HCT116 (cell line): ENCODE measurements at regions not wholly inside any gene's neighbourhood (a gene's known extent, or its start where the extent isn't known, plus 50 kb on each side); places are given as distances from the start of the nearest gene placed in this dataset.

Source experiments
- ATAC-seq: fragments of 200-7000 bp; cut with Tn5 transposase; 2 replicates; pipeline ENCODE4 v1.9.1; 2020; ENCODE audit warnings: mild to moderate bottlenecking, moderate library complexity
- BruUV-seq: library from RNA; stranded (reverse); fragments of 400-500 nt; replicated peaks from 2 replicates; lab custom pipeline; 2021; lab: Mats Ljungman, UMichigan
- CTCF ChIA-PET: fragments of 300-600 bp; sonication (Branson Sonifier 250); formaldehyde crosslinking; loops from one replicate; lab custom pipeline; 2021; ENCODE audit warnings: antibody characterized with exemption; lab: Charles Lee
- POLR2A ChIA-PET: fragments of 300-600, 350-600 bp; sonication (Branson Sonifier 250); formaldehyde crosslinking; loops from one replicate; lab custom pipeline; 2021; ENCODE audit warnings: antibody characterized with exemption; lab: Charles Lee
- RAD21 ChIA-PET, 2 experiments: fragments of 300-600 bp; sonication (Branson Sonifier 250); formaldehyde crosslinking; loops; one replicate each; lab custom pipeline; 2023; ENCODE audit warnings: low total read pairs in 2 of 2; ENCODE audit not compliant: uncharacterized antibody in 2 of 2, unreplicated experiment in 2 of 2, low non-redundant PET in 1 of 2; lab: Charles Lee
- DNase-seq: peaks from one replicate; pipeline ENCODE4 v3.0.0-alpha.2; 2010; ENCODE audit warnings: low read depth, low spot score
- H2AFZ ChIP-seq: fragments of 200-600 bp; shearing (Covaris generic), sonication (generic); 2 replicates; pipeline ENCODE4 v1.6.1; 2017; ENCODE audit warnings: low read depth, mixed run types, mixed read lengths, antibody characterized with exemption, low read length; ENCODE audit not compliant: poor library complexity, severe bottlenecking
- H3K27ac ChIP-seq: 2 replicates; pipeline ENCODE4 v1.5.1; 2012; ENCODE audit warnings: low read depth, low read length
- H3K27me3 ChIP-seq: fragments of 200-600 bp; sonication (generic); 2 replicates; pipeline ENCODE4 v1.6.1; 2016; ENCODE audit warnings: mixed run types, low read length, mixed read lengths; ENCODE audit not compliant: insufficient read depth
- H3K36me3 ChIP-seq, 2 experiments: fragments of 200-500 bp in 1 of 2; fragments of 200-600 bp in 1 of 2; sonication (Bioruptor generic) in 1 of 2; sonication (generic) in 1 of 2; 2 replicates each; pipeline versions ENCODE4 v1.5.1 to v1.6.1; 2014 to 2016; ENCODE audit warnings: low read length in 2 of 2, inconsistent platforms in 1 of 2, mixed read lengths in 1 of 2, mixed run types in 1 of 2; ENCODE audit not compliant: insufficient read depth in 2 of 2, control insufficient read depth in 1 of 2
- H3K4me1 ChIP-seq, 2 experiments: fragments of 200-600 bp in 1 of 2; sonication (generic) in 1 of 2; 2 replicates each; pipeline versions ENCODE4 v1.5.1 to v1.6.1; 2012 to 2017; ENCODE audit warnings: low read length in 2 of 2, inconsistent platforms in 1 of 2, mild to moderate bottlenecking in 1 of 2, mixed read lengths in 1 of 2, mixed run types in 1 of 2, moderate library complexity in 1 of 2; ENCODE audit not compliant: insufficient read depth in 2 of 2, control insufficient read depth in 1 of 2
- H3K4me2 ChIP-seq: fragments of 200-600 bp; sonication (generic); 2 replicates; pipeline ENCODE4 v1.6.1; 2017; ENCODE audit warnings: mixed run types, low read length, mixed read lengths
- H3K4me3 ChIP-seq, 2 experiments: fragments of 200-600 bp in 1 of 2; sonication (generic) in 1 of 2; replicated peaks in 1 of 2; 2 replicates each; pipeline ENCODE4 v1.5.1; 2011 to 2016; ENCODE audit warnings: low read length in 2 of 2, control low read depth in 1 of 2, low read depth in 1 of 2, mild to moderate bottlenecking in 1 of 2, mixed read lengths in 1 of 2, mixed run types in 1 of 2
- H3K79me2 ChIP-seq: fragments of 200-600 bp; sonication (generic); 2 replicates; pipeline ENCODE4 v1.6.1; 2017; ENCODE audit warnings: mild to moderate bottlenecking, mixed run types, low read length, moderate library complexity, mixed read lengths; ENCODE audit not compliant: insufficient read depth
- H3K9ac ChIP-seq: fragments of 200-600 bp; sonication (generic); 2 replicates; pipeline ENCODE4 v1.6.1; 2016; ENCODE audit warnings: low read length, mixed read lengths
- H3K9me2 ChIP-seq: fragments of 200-600 bp; sonication (generic), shearing (Covaris generic); 2 replicates; pipeline ENCODE4 v1.6.1; 2017; ENCODE audit warnings: mixed run types, mild to moderate bottlenecking, moderate library complexity; ENCODE audit not compliant: insufficient read depth
- H3K9me3 ChIP-seq, 2 experiments: fragments of 200-500 bp in 1 of 2; fragments of 200-600 bp in 1 of 2; sonication (Bioruptor generic) in 1 of 2; sonication (generic) in 1 of 2; 2 replicates each; pipeline ENCODE4 v1.6.1; 2014 to 2017; ENCODE audit warnings: low read length in 2 of 2, mixed read lengths in 2 of 2, inconsistent platforms in 1 of 2, low read depth in 1 of 2, mild to moderate bottlenecking in 1 of 2, mixed run types in 1 of 2, moderate library complexity in 1 of 2; ENCODE audit not compliant: control insufficient read depth in 1 of 2, insufficient read depth in 1 of 2
- H4K20me1 ChIP-seq: fragments of 200-600 bp; sonication (generic), shearing (Covaris generic); 2 replicates; pipeline ENCODE4 v1.6.1; 2017; ENCODE audit warnings: mixed run types, mild to moderate bottlenecking, moderate library complexity; ENCODE audit not compliant: insufficient read depth
- CEBPB ChIP-seq: IDR thresholded peaks from 2 replicates; pipeline ENCODE4 v1.6.1; 2012; ENCODE audit warnings: low read depth
- EZH2phosphoT487 ChIP-seq: fragments of 200-600 bp; IDR thresholded peaks from 2 replicates; pipeline ENCODE4 v1.6.1; 2018; ENCODE audit warnings: antibody characterized with exemption, borderline replicate concordance
- FOSL1 ChIP-seq: IDR thresholded peaks from 2 replicates; pipeline ENCODE4 v1.6.1; 2012; ENCODE audit warnings: low read depth
- JUND ChIP-seq: IDR thresholded peaks from 2 replicates; pipeline ENCODE4 v1.6.1; 2012
- POLR2AphosphoS5 ChIP-seq: IDR thresholded peaks from 2 replicates; pipeline ENCODE4 v1.6.1; 2011; ENCODE audit warnings: mild to moderate bottlenecking, low read depth, low read length, moderate library complexity
- SP1 ChIP-seq: IDR thresholded peaks from 2 replicates; pipeline ENCODE4 v1.6.1; 2012; ENCODE audit warnings: low read depth
- TCF7L2 ChIP-seq: IDR thresholded peaks from 2 replicates; pipeline ENCODE4 v1.7.0; 2011; ENCODE audit warnings: borderline replicate concordance, inconsistent platforms; ENCODE audit not compliant: insufficient read depth, insufficient read length; ENCODE audit errors: extremely low read depth
- intact Hi-C: fragments of 100-400 bp; cut with micrococcal nuclease; formaldehyde crosslinking; loops from 2 replicates; pipeline ENCODE4 v1.10.0; 2022
- TF ChIP-seq, protein P1 (sequence below), 3 experiments: fragments of 200-600 bp in 1 of 3; sonication (generic) in 1 of 3; IDR thresholded peaks in 2 of 3; conservative IDR thresholded peaks in 1 of 3; 2 replicates each; pipeline ENCODE4 v1.5.1; 2012 to 2017; ENCODE audit warnings: low read depth in 2 of 3, low read length in 2 of 3, antibody characterized with exemption in 1 of 3, borderline replicate concordance in 1 of 3, control low read depth in 1 of 3, mild to moderate bottlenecking in 1 of 3, mixed read lengths in 1 of 3, mixed run types in 1 of 3, moderate library complexity in 1 of 3; ENCODE audit not compliant: insufficient read depth in 1 of 3
- TF ChIP-seq, protein P2 (sequence below): IDR thresholded peaks from 2 replicates; pipeline ENCODE4 v1.6.1; 2011; ENCODE audit warnings: mild to moderate bottlenecking, low read length, moderate library complexity; ENCODE audit not compliant: insufficient replicate concordance; ENCODE audit errors: extremely low read depth
- TF ChIP-seq, protein P3 (sequence below): IDR thresholded peaks from 2 replicates; pipeline ENCODE4 v1.6.1; 2012

- Histone ChIP-seq H3K9ac (no peak overlapping the region), H4K20me1 (no peaks in the 10 kb centered on the region), H3K9me2 (no peaks in the 10 kb centered on the region), H3K27me3 (no peaks in the 10 kb centered on the region), H2AFZ (no peak overlapping the region), H3K4me3 (no peak overlapping the region), H3K36me3 (no peaks in the 10 kb centered on the region), H3K4me2 (no peak overlapping the region), H3K27ac (no peak overlapping the region)
- intact Hi-C loops, result no loop called here
- BruUV-seq, result no TSS peak
- ATAC-seq, result no peak
- TF ChIP-seq, protein P1, sequence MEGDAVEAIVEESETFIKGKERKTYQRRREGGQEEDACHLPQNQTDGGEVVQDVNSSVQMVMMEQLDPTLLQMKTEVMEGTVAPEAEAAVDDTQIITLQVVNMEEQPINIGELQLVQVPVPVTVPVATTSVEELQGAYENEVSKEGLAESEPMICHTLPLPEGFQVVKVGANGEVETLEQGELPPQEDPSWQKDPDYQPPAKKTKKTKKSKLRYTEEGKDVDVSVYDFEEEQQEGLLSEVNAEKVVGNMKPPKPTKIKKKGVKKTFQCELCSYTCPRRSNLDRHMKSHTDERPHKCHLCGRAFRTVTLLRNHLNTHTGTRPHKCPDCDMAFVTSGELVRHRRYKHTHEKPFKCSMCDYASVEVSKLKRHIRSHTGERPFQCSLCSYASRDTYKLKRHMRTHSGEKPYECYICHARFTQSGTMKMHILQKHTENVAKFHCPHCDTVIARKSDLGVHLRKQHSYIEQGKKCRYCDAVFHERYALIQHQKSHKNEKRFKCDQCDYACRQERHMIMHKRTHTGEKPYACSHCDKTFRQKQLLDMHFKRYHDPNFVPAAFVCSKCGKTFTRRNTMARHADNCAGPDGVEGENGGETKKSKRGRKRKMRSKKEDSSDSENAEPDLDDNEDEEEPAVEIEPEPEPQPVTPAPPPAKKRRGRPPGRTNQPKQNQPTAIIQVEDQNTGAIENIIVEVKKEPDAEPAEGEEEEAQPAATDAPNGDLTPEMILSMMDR (IDR thresholded peaks at IDR 0.05 in 2 of 3, conservative IDR thresholded peaks at IDR 0.05 in 1 of 3; ENCODE audit: borderline replicate concordance in 1 of 3, insufficient read depth in 1 of 3, low read depth in 2 of 3, low read length in 2 of 3), result no peak
- TF ChIP-seq CEBPB (no peak), POLR2AphosphoS5 (no peak), EZH2phosphoT487 (no peak), SP1 (no peak), FOSL1 (no peak), JUND (no peak), TCF7L2 (no peak)
- TF ChIP-seq, protein P2, sequence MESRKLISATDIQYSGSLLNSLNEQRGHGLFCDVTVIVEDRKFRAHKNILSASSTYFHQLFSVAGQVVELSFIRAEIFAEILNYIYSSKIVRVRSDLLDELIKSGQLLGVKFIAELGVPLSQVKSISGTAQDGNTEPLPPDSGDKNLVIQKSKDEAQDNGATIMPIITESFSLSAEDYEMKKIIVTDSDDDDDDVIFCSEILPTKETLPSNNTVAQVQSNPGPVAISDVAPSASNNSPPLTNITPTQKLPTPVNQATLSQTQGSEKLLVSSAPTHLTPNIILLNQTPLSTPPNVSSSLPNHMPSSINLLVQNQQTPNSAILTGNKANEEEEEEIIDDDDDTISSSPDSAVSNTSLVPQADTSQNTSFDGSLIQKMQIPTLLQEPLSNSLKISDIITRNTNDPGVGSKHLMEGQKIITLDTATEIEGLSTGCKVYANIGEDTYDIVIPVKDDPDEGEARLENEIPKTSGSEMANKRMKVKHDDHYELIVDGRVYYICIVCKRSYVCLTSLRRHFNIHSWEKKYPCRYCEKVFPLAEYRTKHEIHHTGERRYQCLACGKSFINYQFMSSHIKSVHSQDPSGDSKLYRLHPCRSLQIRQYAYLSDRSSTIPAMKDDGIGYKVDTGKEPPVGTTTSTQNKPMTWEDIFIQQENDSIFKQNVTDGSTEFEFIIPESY, result no peak
- TF ChIP-seq, protein P3, sequence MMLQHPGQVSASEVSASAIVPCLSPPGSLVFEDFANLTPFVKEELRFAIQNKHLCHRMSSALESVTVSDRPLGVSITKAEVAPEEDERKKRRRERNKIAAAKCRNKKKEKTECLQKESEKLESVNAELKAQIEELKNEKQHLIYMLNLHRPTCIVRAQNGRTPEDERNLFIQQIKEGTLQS, result no peak
- TF ChIP-seq, all 23 proteins: peak for 0
- CTCF ChIA-PET, result no interaction called here
- H3K79me2 ChIP-seq, result no peaks in the 10 kb centered on the region
- no peak for DNase-seq
- peaks cover 0 to 5% of the 10 kb centered on the region in 2 experiments; a peak in 1 of 4 replicates for H3K4me1 ChIP-seq
- H3K9me3 ChIP-seq, result peaks cover 4 to 14% of the 10 kb centered on the region in 2 experiments; a peak in 2 of 4 replicates
- POLR2A ChIA-PET, result no interaction called here
- RAD21 ChIA-PET, result no interaction called here
These were observed 119.3 kb upstream of the NAA20 start for GRCh38 chr20:19897891-19898290.
